ENCODE measurements at regions not wholly inside any gene's neighbourhood (a gene's known extent, or its start where the extent isn't known, plus 50 kb on each side); places are given as distances from the start of the nearest gene placed in this dataset.

DNA sequence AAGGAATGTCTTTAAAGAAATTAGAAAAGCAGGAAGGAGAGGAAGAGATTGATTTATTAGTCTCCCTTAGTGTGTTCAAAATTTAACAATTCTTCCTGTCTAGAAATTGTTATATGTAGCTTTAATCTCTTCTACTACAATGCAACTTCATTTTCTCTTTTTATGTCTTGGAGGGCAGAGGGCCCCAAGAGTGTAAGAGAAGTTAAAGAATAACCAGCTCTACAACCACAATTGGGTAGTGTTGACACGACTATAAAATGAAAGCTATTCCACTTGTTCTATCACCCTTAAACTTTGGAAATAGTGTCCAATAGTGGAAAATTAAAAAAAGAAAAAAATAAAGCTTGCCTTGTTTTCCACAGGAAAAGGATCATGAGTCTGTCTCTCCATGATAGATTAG is 82.6 kb upstream of the DPYD start:
- Histone ChIP-seq H3K9me2 (replicated peaks; ENCODE audit: low read length) (no peaks in the 10 kb centered on the region), H3K27me3 (ENCODE audit: low read length) (no peaks in the 10 kb centered on the region), H3K9me3 (ENCODE audit: low read length) (no peaks in the 10 kb centered on the region), H3K4me3 (ENCODE audit: low read length) (no peak overlapping the region), H2AFZ (ENCODE audit: low read length) (no peak overlapping the region), H3K9ac (ENCODE audit: low read length) (no peak overlapping the region), H3K4me1 (ENCODE audit: insufficient read depth, low read length) (peaks cover 42% of the 10 kb centered on the region), H3F3A (ENCODE audit: low read length, unreplicated experiment) (no peaks in the 10 kb centered on the region), H4K20me1 (ENCODE audit: low read length) (no peaks in the 10 kb centered on the region), H3K27ac (ENCODE audit: low read length) (no peak overlapping the region), H3K79me2 (ENCODE audit: low read length) (no peaks in the 10 kb centered on the region), H3K4me2 (ENCODE audit: low read length) (no peak overlapping the region), H3K36me3 (ENCODE audit: low read depth, low read length) (no peaks in the 10 kb centered on the region)
- intact Hi-C loops (cut with micrococcal nuclease), result loop anchor here (5.0 kb wide), 1 partner anchor 329 kb away; no protein-coding TSS in a partner anchor
- no peak for TF ChIP-seq EZH2 (IDR thresholded peaks at IDR 0.05; ENCODE audit: low read length, unreplicated experiment)
- TF ChIP-seq EZH2phosphoT487 (IDR thresholded peaks at IDR 0.05; ENCODE audit: borderline replicate concordance, low read length), result no peak
- no peak for TF ChIP-seq CTCF (conservative IDR thresholded peaks at IDR 0.05; ENCODE audit: low read depth, low read length)
- no TSS peak for BruUV-seq (replicated peaks)
- ATAC-seq, result no peak
- CTCF ChIA-PET, result no interaction called here
- POLR2A ChIA-PET (ENCODE audit: unreplicated experiment), result no interaction called here
- no peak for DNase-seq

DNA sequence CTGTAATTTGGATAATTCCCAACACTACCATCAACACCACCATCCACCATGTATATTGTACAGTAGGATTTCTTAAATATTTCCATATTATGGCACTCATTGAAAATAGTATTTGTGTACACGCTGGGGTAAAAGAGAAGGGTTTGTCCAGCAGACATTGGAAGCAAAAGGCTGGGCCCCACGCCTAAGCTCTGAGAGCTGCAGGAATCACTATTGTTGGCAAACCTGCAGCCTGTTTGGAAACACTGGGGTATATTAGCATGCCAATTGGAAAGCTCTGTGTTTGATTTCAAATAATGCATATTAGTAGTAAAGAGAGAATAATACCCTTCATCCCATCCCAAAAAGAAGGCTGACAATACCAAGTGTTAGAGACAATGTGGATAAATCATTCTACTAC is 81.5 kb upstream of the DPYD start:
- intact Hi-C loops (cut with micrococcal nuclease), result loop anchor here (1.0 to 5.0 kb wide), 3 partner anchors 49 to 466 kb away; no protein-coding TSS in a partner anchor
- Histone ChIP-seq H3K27ac (ENCODE audit: low read length) (no peak overlapping the region), H3K4me3 (ENCODE audit: low read length) (no peak overlapping the region), H3K9me3 (ENCODE audit: low read length) (no peaks in the 10 kb centered on the region), H3K36me3 (ENCODE audit: low read depth, low read length) (no peaks in the 10 kb centered on the region), H3K27me3 (ENCODE audit: low read length) (no peaks in the 10 kb centered on the region), H3K4me2 (ENCODE audit: low read length) (no peak overlapping the region), H3K4me1 (ENCODE audit: insufficient read depth, low read length) (peaks cover 43% of the 10 kb centered on the region), H3K79me2 (ENCODE audit: low read length) (no peaks in the 10 kb centered on the region), H2AFZ (ENCODE audit: low read length) (no peak overlapping the region), H3K9me2 (replicated peaks; ENCODE audit: low read length) (no peaks in the 10 kb centered on the region), H4K20me1 (ENCODE audit: low read length) (no peaks in the 10 kb centered on the region), H3K9ac (ENCODE audit: low read length) (no peak overlapping the region), H3F3A (ENCODE audit: low read length, unreplicated experiment) (no peaks in the 10 kb centered on the region)
- no TSS peak for BruUV-seq (replicated peaks)
- ChIA-PET POLR2A (ENCODE audit: unreplicated experiment) (no interaction called here), CTCF (no interaction called here)
- ATAC-seq, result no peak
- TF ChIP-seq EZH2phosphoT487 (IDR thresholded peaks at IDR 0.05; ENCODE audit: borderline replicate concordance, low read length), result no peak
- no peak for TF ChIP-seq EZH2 (IDR thresholded peaks at IDR 0.05; ENCODE audit: low read length, unreplicated experiment)
- TF ChIP-seq CTCF (conservative IDR thresholded peaks at IDR 0.05; ENCODE audit: low read depth, low read length), result no peak
- DNase-seq, result no peak

DNA sequence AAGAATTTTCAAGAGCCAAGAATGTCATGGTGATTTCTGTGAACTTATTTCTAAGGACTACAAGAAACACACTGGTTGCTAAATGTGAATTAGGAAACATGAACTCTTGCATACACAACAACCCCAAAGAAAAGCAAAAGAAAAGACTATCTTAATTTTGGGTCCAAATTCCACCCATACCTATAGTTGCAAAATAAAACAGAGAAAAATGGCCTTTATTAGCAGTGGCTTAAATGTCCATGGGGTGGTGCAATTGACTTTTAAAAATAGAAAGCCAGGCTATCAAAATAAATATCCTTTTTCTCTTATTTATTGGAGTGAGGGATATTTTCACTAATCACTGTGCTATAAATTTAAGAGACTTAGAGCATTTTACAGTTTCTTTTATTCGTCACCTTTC is 80.9 kb upstream of the DPYD start:
- CTCF ChIA-PET, result no interaction called here
- intact Hi-C loops (cut with micrococcal nuclease), result loop anchor here (1.0 to 5.0 kb wide), 3 partner anchors 50 to 467 kb away; no protein-coding TSS in a partner anchor
- peaks cover 45% of the 10 kb centered on the region for H3K4me1 ChIP-seq (ENCODE audit: insufficient read depth, low read length)

More for the DNA sequence above, 80.9 kb upstream of the DPYD start:
- Histone ChIP-seq H3K9ac (ENCODE audit: low read length) (no peak overlapping the region), H3K9me2 (replicated peaks; ENCODE audit: low read length) (no peaks in the 10 kb centered on the region), H4K20me1 (ENCODE audit: low read length) (no peaks in the 10 kb centered on the region), H3K9me3 (ENCODE audit: low read length) (no peaks in the 10 kb centered on the region), H3K4me3 (ENCODE audit: low read length) (no peak overlapping the region), H3K27ac (ENCODE audit: low read length) (no peak overlapping the region), H3F3A (ENCODE audit: low read length, unreplicated experiment) (no peaks in the 10 kb centered on the region), H3K79me2 (ENCODE audit: low read length) (no peaks in the 10 kb centered on the region), H3K27me3 (ENCODE audit: low read length) (no peaks in the 10 kb centered on the region), H3K36me3 (ENCODE audit: low read depth, low read length) (no peaks in the 10 kb centered on the region), H2AFZ (ENCODE audit: low read length) (no peak overlapping the region), H3K4me2 (ENCODE audit: low read length) (no peak overlapping the region)
- TF ChIP-seq EZH2phosphoT487 (IDR thresholded peaks at IDR 0.05; ENCODE audit: borderline replicate concordance, low read length), result no peak
- TF ChIP-seq CTCF (conservative IDR thresholded peaks at IDR 0.05; ENCODE audit: low read depth, low read length), result peak; percentile 75
- ATAC-seq (peak; percentile 26; the same call in 1 of the 2 replicates), DNase-seq (peak; percentile 60)
- POLR2A ChIA-PET (ENCODE audit: unreplicated experiment), result no interaction called here
- BruUV-seq (replicated peaks), result no TSS peak
